A549 (cell line): ENCODE measurements at regions not wholly inside any gene's neighbourhood (a gene's known extent, or its start where the extent isn't known, plus 50 kb on each side); places are given as distances from the start of the nearest gene placed in this dataset.

ENCODE experiments used
- ATAC-seq, 2 experiments: fragments of 200-7000 bp in 1 of 2; fragments of >200 bp in 1 of 2; cut with Nextera tagmentation in 1 of 2; cut with Tn5 transposase in 1 of 2; 3 replicates each; pipeline versions ENCODE4 v1.8.0 to v1.9.1; 2018 to 2020; ENCODE audit warnings: mild to moderate bottlenecking in 1 of 2, moderate library complexity in 1 of 2
- CTCF ChIA-PET: fragments of 300-600 bp; sonication (Branson Sonifier 250); formaldehyde crosslinking; extraction: SDS; loops from one replicate; lab custom pipeline; 2021; ENCODE audit warnings: antibody characterized with exemption, inconsistent platforms; lab: Yijun Ruan, JAX
- POLR2A ChIA-PET: fragments of 350-600 bp; formaldehyde crosslinking; extraction: SDS; loops from one replicate; lab custom pipeline; 2021; ENCODE audit warnings: antibody characterized with exemption, inconsistent platforms; lab: Yijun Ruan, JAX
- DNase-seq, 2 experiments: peaks; one replicate each; pipeline versions ENCODE4 v3.0.0 to v3.0.0-alpha.2; 2011 to 2016; ENCODE audit warnings: low read depth in 1 of 2, low spot score in 1 of 2
- FAIRE-seq: peaks from 2 replicates; lab custom pipeline; 2011; peaks lifted over from hg19 to GRCh38; lab: Jason Lieb, UNC
- H3K27ac ChIP-seq, 2 experiments: fragments of >200 bp; sonication (Bioruptor Twin); formaldehyde crosslinking; 3 replicates each; pipeline ENCODE4 v1.5.1; 2016 to 2017
- H3K4me1 ChIP-seq: fragments of >200 bp; sonication (Bioruptor Twin); formaldehyde crosslinking; 3 replicates; pipeline ENCODE4 v1.6.1; 2016
- H3K4me2 ChIP-seq: fragments of >200 bp; sonication (Bioruptor Twin); formaldehyde crosslinking; 3 replicates; pipeline ENCODE4 v1.6.1; 2016
- H3K4me3 ChIP-seq: fragments of >200 bp; sonication (Bioruptor Twin); formaldehyde crosslinking; 3 replicates; pipeline ENCODE4 v1.5.1; 2016
- H3K9me3 ChIP-seq: fragments of >200 bp; sonication (Bioruptor Twin); formaldehyde crosslinking; 3 replicates; pipeline ENCODE4 v1.6.1; 2016
- CEBPB ChIP-seq, 2 experiments: fragments of >200 bp in 1 of 2; sonication (Bioruptor Twin) in 1 of 2; formaldehyde crosslinking in 1 of 2; IDR thresholded peaks; 2 replicates each; pipeline ENCODE4 v1.6.1; 2012 to 2016
- CHD2 ChIP-seq: fragments of 150-350 bp; IDR thresholded peaks from 2 replicates; pipeline ENCODE4 v1.6.1; 2014; ENCODE audit warnings: low read length; ENCODE audit not compliant: partially characterized antibody
- CHD4 ChIP-seq: fragments of 200-600 bp; sonication (generic); IDR thresholded peaks from 2 replicates; pipeline ENCODE4 v1.6.1; 2016; ENCODE audit warnings: antibody characterized with exemption, mild to moderate bottlenecking, borderline replicate concordance
- CTCF ChIP-seq: fragments of >200 bp; sonication (Bioruptor Twin); formaldehyde crosslinking; IDR thresholded peaks from 3 replicates; pipeline ENCODE4 v1.5.1; 2016
- EHF ChIP-seq: fragments of 250-450 bp; sonication (Bioruptor Pico); IDR thresholded peaks from 2 replicates; pipeline ENCODE4 v1.5.0; 2020; ENCODE audit warnings: mild to moderate bottlenecking
- FOSL2 ChIP-seq, 2 experiments: fragments of 450-650 bp in 1 of 2; fragments of >200 bp in 1 of 2; sonication (Bioruptor Twin) in 1 of 2; formaldehyde crosslinking; IDR thresholded peaks; 2 replicates each; pipeline versions ENCODE4 v1.5.0 to v1.6.1; 2016 to 2020; ENCODE audit warnings: mild to moderate bottlenecking in 1 of 2, moderate library complexity in 1 of 2
- GATA3 ChIP-seq: IDR thresholded peaks from 2 replicates; pipeline ENCODE4 v1.6.1; 2012; ENCODE audit warnings: borderline replicate concordance
- HES2 ChIP-seq: fragments of >200 bp; sonication (Bioruptor Twin); formaldehyde crosslinking; IDR thresholded peaks from 2 replicates; pipeline ENCODE4 v1.6.1; 2016
- HEYL ChIP-seq: fragments of 250-450 bp; sonication (Bioruptor Pico); IDR thresholded peaks from 2 replicates; pipeline ENCODE4 v1.8.0; 2021; ENCODE audit warnings: mild to moderate bottlenecking, moderate library complexity
- HOXB13 ChIP-seq: fragments of 250-450 bp; sonication (Bioruptor Pico); IDR thresholded peaks from 2 replicates; pipeline ENCODE4 v1.5.0; 2020; ENCODE audit warnings: low read depth, mild to moderate bottlenecking, moderate library complexity
- JUN ChIP-seq, 2 experiments: fragments of >200 bp; sonication (Bioruptor Twin); formaldehyde crosslinking; IDR thresholded peaks; 2 replicates in 1 of 2; 3 replicates in 1 of 2; pipeline ENCODE4 v1.6.1; 2016 to 2017
- JUNB ChIP-seq: fragments of >200 bp; sonication (Bioruptor Twin); formaldehyde crosslinking; IDR thresholded peaks from 2 replicates; pipeline ENCODE4 v1.6.1; 2016
- KDM1A ChIP-seq: fragments of 200-600 bp; sonication (generic); IDR thresholded peaks from 2 replicates; pipeline ENCODE4 v1.6.1; 2016; ENCODE audit warnings: low read depth, mild to moderate bottlenecking
- MAX ChIP-seq: IDR thresholded peaks from 2 replicates; pipeline ENCODE4 v1.6.1; 2012
- PHF8 ChIP-seq: fragments of 200-600 bp; sonication (generic); IDR thresholded peaks from 2 replicates; pipeline ENCODE4 v1.6.1; 2016; ENCODE audit warnings: low read depth, mild to moderate bottlenecking, antibody characterized with exemption, moderate library complexity, borderline replicate concordance
- POLR2AphosphoS2 ChIP-seq: conservative IDR thresholded peaks from 2 replicates; pipeline ENCODE4 v1.6.1; 2012; ENCODE audit warnings: low read length, improper control_type of control experiment, inconsistent platforms
- REST ChIP-seq: fragments of 200-600 bp; sonication (generic); IDR thresholded peaks from 2 replicates; pipeline ENCODE4 v1.6.1; 2016; ENCODE audit warnings: antibody characterized with exemption, mild to moderate bottlenecking, moderate library complexity
- RFX5 ChIP-seq: fragments of 450-650 bp; IDR thresholded peaks from 2 replicates; pipeline ENCODE4 v1.7.1; 2014; ENCODE audit warnings: antibody characterized with exemption, mild to moderate bottlenecking, moderate library complexity
- TFCP2L1 ChIP-seq: fragments of 250-450 bp; sonication (Bioruptor Pico); IDR thresholded peaks from 2 replicates; pipeline ENCODE4 v1.5.0; 2021; ENCODE audit warnings: mild to moderate bottlenecking
- ZFP36 ChIP-seq: fragments of 450-650 bp; IDR thresholded peaks from 2 replicates; pipeline ENCODE4 v1.6.1; 2014; ENCODE audit warnings: borderline replicate concordance; ENCODE audit not compliant: partially characterized antibody
- WGBS: methylation state at CpG from one replicate; pipeline ENCODE4 v1.1.6; 2017; ENCODE audit errors: missing lambda C conversion rate; 5-methylcytosine and 5-hydroxymethylcytosine counted together

- H3K4me1 ChIP-seq = no peaks in the 10 kb centered on the region
- POLR2A ChIA-PET = no interaction called here
- CTCF ChIA-PET = no interaction called here
Observed at GRCh38 chr9:80163889-80164288, 592.1 kb downstream of the TLE4 start.

GRCh38 chr9:80158554-80159170 is 586.9 kb downstream of the TLE4 start:
- H3K27ac ChIP-seq = no peak overlapping the region
- ChIA-PET CTCF (no interaction called here), POLR2A (no interaction called here)
- FAIRE-seq (no peak), DNase-seq (no peak), ATAC-seq (no peak)
- H3K9me3 ChIP-seq = no peaks in the 10 kb centered on the region
- TF ChIP-seq KDM1A (no peak), RFX5 (no peak), JUN (IDR thresholded peaks at IDR 0.05) (no peak), JUNB (no peak), ZFP36 (no peak), TFCP2L1 (CRISPR knock-in tag) (no peak)
- 51% methylated on average over 4 of the region's 4 CpGs for WGBS
- H3K4me1 ChIP-seq = no peaks in the 10 kb centered on the region
- H3K4me2 ChIP-seq = no peak overlapping the region
- no peak overlapping the region for H3K4me3 ChIP-seq

More at GRCh38 chr9:80163889-80164288, 592.1 kb downstream of the TLE4 start:
- FAIRE-seq (no peak), ATAC-seq (no peak), DNase-seq (no peak)
- TF ChIP-seq HEYL (CRISPR knock-in tag) (no peak), CHD2 (no peak), KDM1A (no peak), JUNB (no peak), CHD4 (no peak), ZFP36 (no peak), EHF (CRISPR knock-in tag) (no peak), HOXB13 (CRISPR knock-in tag) (no peak), HES2 (no peak), CTCF (no peak), GATA3 (no peak), FOSL2 (IDR thresholded peaks at IDR 0.05) (no peak), FOSL2 (CRISPR knock-in tag; IDR thresholded peaks at IDR 0.05) (no peak), JUN (IDR thresholded peaks at IDR 0.05) (no peak), POLR2AphosphoS2 (no peak), CEBPB (IDR thresholded peaks at IDR 0.05) (no peak), PHF8 (no peak), MAX (no peak), REST (no peak)
- 53% methylated on average over 4 of the region's 4 CpGs for WGBS
- no peak overlapping the region for H3K4me3 ChIP-seq
- no peak overlapping the region for H3K27ac ChIP-seq
- H3K9me3 ChIP-seq = no peaks in the 10 kb centered on the region
- H3K4me2 ChIP-seq = no peak overlapping the region
